HepG2 (cell line): ENCODE measurements at regions not wholly inside any gene's neighbourhood (a gene's known extent, or its start where the extent isn't known, plus 50 kb on each side); places are given as distances from the start of the nearest gene placed in this dataset.

Source experiments
- ATAC-seq: fragments of 200-7000 bp; cut with Tn5 transposase; 3 replicates; pipeline ENCODE4 v1.9.1; 2020; ENCODE audit warnings: mild to moderate bottlenecking, moderate library complexity
- BruUV-seq: library from RNA; stranded (reverse); fragments of 400-500 nt; replicated peaks from 2 replicates; lab custom pipeline; 2021; lab: Mats Ljungman, UMichigan
- CTCF ChIA-PET: fragments of 300-600 bp; formaldehyde crosslinking; extraction: SDS; loops from one replicate; lab custom pipeline; 2021; ENCODE audit warnings: low total read pairs, inconsistent platforms, low intra/inter-chr PET ratio; lab: Yijun Ruan, JAX
- POLR2A ChIA-PET: fragments of 350-600 bp; sonication (Branson Sonifier 250); formaldehyde crosslinking; loops from one replicate; lab custom pipeline; 2020; ENCODE audit warnings: antibody characterized with exemption, inconsistent platforms; lab: Yijun Ruan, JAX
- DNase-seq: peaks from one replicate; pipeline ENCODE4 v3.0.0-alpha.2; 2015; ENCODE audit warnings: low spot score
- FAIRE-seq: peaks from 3 replicates; lab custom pipeline; 2011; peaks lifted over from hg19 to GRCh38; lab: Jason Lieb, UNC
- H2AFZ ChIP-seq: one replicate; pipeline ENCODE4 v1.6.1; 2011; ENCODE audit warnings: low read length, inconsistent platforms
- H3K27ac ChIP-seq: fragments of 300-600 bp; 3 replicates; pipeline ENCODE4 v1.8.0; 2011; ENCODE audit warnings: mixed run types, mild to moderate bottlenecking, mixed read lengths, low read length, inconsistent platforms; ENCODE audit not compliant: insufficient read depth; ENCODE audit errors: extremely low read length
- H3K27me3 ChIP-seq, 2 experiments: fragments of 200-600 bp in 1 of 2; 2 replicates in 1 of 2; 3 replicates in 1 of 2; pipeline versions ENCODE4 v1.6.0 to v1.8.0; 2011; ENCODE audit warnings: low read length in 2 of 2, mild to moderate bottlenecking in 2 of 2, moderate library complexity in 2 of 2, inconsistent platforms in 1 of 2; ENCODE audit not compliant: insufficient read depth in 2 of 2, control insufficient read depth in 1 of 2
- H3K36me3 ChIP-seq, 2 experiments: fragments of 200-600 bp in 1 of 2; replicated peaks in 1 of 2; 2 replicates in 1 of 2; 3 replicates in 1 of 2; pipeline versions ENCODE4 v1.5.1 to v1.8.0; 2011; ENCODE audit warnings: low read length in 2 of 2, inconsistent platforms in 1 of 2; ENCODE audit not compliant: insufficient read depth in 2 of 2, control insufficient read depth in 1 of 2
- H3K4me1 ChIP-seq: 2 replicates; pipeline ENCODE4 v1.5.1; 2012; ENCODE audit warnings: low read length, inconsistent platforms; ENCODE audit not compliant: insufficient read depth
- H3K4me2 ChIP-seq: 2 replicates; pipeline ENCODE4 v1.6.0; 2011; ENCODE audit warnings: low read depth, low read length, inconsistent platforms
- H3K4me3 ChIP-seq, 3 experiments: fragments of 200-600 bp in 1 of 3; sonication (generic), shearing (Covaris generic) in 1 of 3; replicated peaks in 1 of 3; 2 replicates each; pipeline ENCODE4 v1.5.1; 2011 to 2016; ENCODE audit warnings: low read length in 3 of 3, inconsistent platforms in 2 of 3, low read depth in 2 of 3, mild to moderate bottlenecking in 2 of 3, control low read depth in 1 of 3, mixed read lengths in 1 of 3; ENCODE audit not compliant: insufficient read depth in 1 of 3
- H3K79me2 ChIP-seq: one replicate; pipeline ENCODE4 v1.6.1; 2011; ENCODE audit warnings: low read length, inconsistent platforms; ENCODE audit not compliant: insufficient read depth
- H3K9ac ChIP-seq: 2 replicates; pipeline ENCODE4 v1.6.0; 2011; ENCODE audit warnings: mild to moderate bottlenecking, low read depth, low read length, inconsistent platforms; ENCODE audit not compliant: insufficient read depth
- H3K9me3 ChIP-seq: 2 replicates; pipeline ENCODE4 v1.5.1; 2012; ENCODE audit warnings: mild to moderate bottlenecking, low read length
- H4K20me1 ChIP-seq: 2 replicates; pipeline ENCODE4 v1.6.0; 2011; ENCODE audit warnings: inconsistent platforms, mild to moderate bottlenecking, low read length, moderate library complexity; ENCODE audit not compliant: insufficient read depth
- CHD4 ChIP-seq: fragments of 200-600 bp; sonication (generic); IDR thresholded peaks from 2 replicates; pipeline ENCODE4 v1.7.0; 2017; ENCODE audit warnings: mild to moderate bottlenecking, low read length, borderline replicate concordance
- EP300 ChIP-seq, 3 experiments: sonication (generic) in 1 of 3; formaldehyde crosslinking in 1 of 3; IDR thresholded peaks; 2 replicates each; pipeline versions ENCODE4 v1.5.1 to v1.6.1; 2011 to 2020; ENCODE audit warnings: low read depth in 2 of 3, low read length in 2 of 3, borderline replicate concordance in 1 of 3, improper control_type of control experiment in 1 of 3, mild to moderate bottlenecking in 1 of 3, missing genetic modification reagents in 1 of 3, moderate library complexity in 1 of 3
- FOXA1 ChIP-seq, 2 experiments: fragments of 450-650 bp in 1 of 2; sonication (generic) in 1 of 2; formaldehyde crosslinking in 1 of 2; IDR thresholded peaks; 2 replicates each; pipeline versions ENCODE4 v1.4.0 to v1.6.1; 2016 to 2020; ENCODE audit warnings: missing genetic modification reagents in 1 of 2
- FOXP1 ChIP-seq, 2 experiments: fragments of 450-650 bp in 1 of 2; IDR thresholded peaks; 2 replicates each; pipeline ENCODE4 v1.6.1; 2017 to 2018; ENCODE audit warnings: antibody characterized with exemption in 1 of 2
- IKZF1 ChIP-seq: fragments of 450-650 bp; IDR thresholded peaks from 2 replicates; pipeline ENCODE4 v1.7.1; 2016
- MAFF ChIP-seq: IDR thresholded peaks from 2 replicates; pipeline ENCODE4 v1.6.1; 2011; ENCODE audit warnings: low read depth, low read length, improper control_type of control experiment
- MAFK ChIP-seq, 2 experiments: IDR thresholded peaks in 1 of 2; conservative IDR thresholded peaks in 1 of 2; 2 replicates each; pipeline ENCODE4 v1.6.1; 2011; ENCODE audit warnings: improper control_type of control experiment in 2 of 2, low read length in 2 of 2
- MNT ChIP-seq: fragments of 450-650 bp; IDR thresholded peaks from 2 replicates; pipeline ENCODE4 v1.6.1; 2016
- NBN ChIP-seq: fragments of 450-650 bp; conservative IDR thresholded peaks from 2 replicates; pipeline ENCODE4 v1.6.1; 2017
- PHF20 ChIP-seq: sonication (generic); formaldehyde crosslinking; IDR thresholded peaks from 2 replicates; pipeline ENCODE4 v1.5.0; 2020; ENCODE audit warnings: mild to moderate bottlenecking, missing genetic modification reagents
- PLRG1 ChIP-seq: fragments of 450-650 bp; conservative IDR thresholded peaks from 2 replicates; pipeline ENCODE4 v1.6.1; 2016
- ZBTB7B ChIP-seq: sonication (generic); formaldehyde crosslinking; IDR thresholded peaks from 2 replicates; pipeline ENCODE4 v1.4.0; 2020; ENCODE audit warnings: missing genetic modification reagents
- ZNF138 ChIP-seq: sonication (generic); formaldehyde crosslinking; IDR thresholded peaks from 2 replicates; pipeline ENCODE4 v1.5.0; 2020; ENCODE audit warnings: mild to moderate bottlenecking, low read depth, missing genetic modification reagents
- ZNF207 ChIP-seq: fragments of 450-650 bp; IDR thresholded peaks from 2 replicates; pipeline ENCODE4 v1.6.1; 2016; ENCODE audit warnings: antibody characterized with exemption, borderline replicate concordance
- ZNF607 ChIP-seq: sonication (generic); formaldehyde crosslinking; IDR thresholded peaks from 2 replicates; pipeline ENCODE4 v1.5.1; 2020; ENCODE audit warnings: missing genetic modification reagents, mild to moderate bottlenecking, borderline replicate concordance
- WGBS: methylation state at CpG from one replicate; pipeline ENCODE4 v1.1.6; 2017; ENCODE audit warnings: low lambda C conversion rate; 5-methylcytosine and 5-hydroxymethylcytosine counted together
- in situ Hi-C: cut with HindIII; loops from 2 replicates; pipeline ENCODE4 v1.10.0; 2017; ENCODE audit warnings: low pct_unique_long_range_greater_than_20kb; ENCODE audit not compliant: extremely low pct_ligation_motif_present
- intact Hi-C: fragments of 100-400 bp; cut with micrococcal nuclease; formaldehyde crosslinking; loops from one replicate; pipeline ENCODE4 v1.10.0; 2022; ENCODE audit not compliant: unreplicated experiment
- TF ChIP-seq, protein P1 (sequence below): sonication (generic); formaldehyde crosslinking; IDR thresholded peaks from 2 replicates; pipeline ENCODE4 v1.8.0; 2022; ENCODE audit warnings: mild to moderate bottlenecking, missing genetic modification reagents

DNA sequence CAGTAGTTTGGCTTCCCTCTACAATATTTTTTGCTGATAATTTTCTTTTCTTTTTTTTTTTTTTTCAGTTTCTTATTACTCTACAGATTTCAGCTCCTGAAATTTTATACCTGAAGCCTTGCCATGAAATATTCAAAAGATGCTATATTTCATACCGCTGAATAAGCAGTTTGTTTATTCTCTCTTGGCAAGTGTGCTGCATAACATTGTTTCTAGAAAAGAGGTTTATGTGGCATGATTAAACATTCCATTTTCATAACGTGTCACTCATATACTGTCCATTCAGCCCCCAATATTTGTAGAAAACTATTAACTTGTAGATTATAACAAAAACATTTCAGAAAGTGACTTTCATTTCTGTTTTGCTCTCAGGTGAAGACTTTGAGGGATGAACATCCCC lies 174.4 kb upstream of the NOX3 start:
- no peak for FAIRE-seq
- H3K9me3 ChIP-seq: no peaks in the 10 kb centered on the region
- no peak overlapping the region for H3K4me2 ChIP-seq
- H3K36me3 ChIP-seq: no peaks in the 10 kb centered on the region
- in situ Hi-C loops (no loop called here), intact Hi-C loops (no loop called here)
- POLR2A ChIA-PET: no interaction called here
- H3K79me2 ChIP-seq: no peaks in the 10 kb centered on the region
- CTCF ChIA-PET: no interaction called here
- no peak overlapping the region for H3K27ac ChIP-seq
- BruUV-seq: no TSS peak
- peaks cover 0 to 11% of the 10 kb centered on the region in 2 experiments; a peak in 1 of 5 replicates for H3K27me3 ChIP-seq
- no peak overlapping the region for H3K4me3 ChIP-seq
- H3K4me1 ChIP-seq: no peaks in the 10 kb centered on the region
- H4K20me1 ChIP-seq: no peaks in the 10 kb centered on the region
- no peak for DNase-seq
- 11% methylated on average over 2 of the region's 2 CpGs for WGBS
- H2AFZ ChIP-seq: no peak overlapping the region
- ATAC-seq: no peak
- no peak overlapping the region for H3K9ac ChIP-seq
- TF ChIP-seq ZBTB7B (CRISPR knock-in tag) (no peak), MAFF (peak; percentile 31; the same call in 1 of the 2 replicates), MAFK (conservative IDR thresholded peaks at IDR 0.05 in 1 of 2, IDR thresholded peaks at IDR 0.05 in 1 of 2; ENCODE audit: low read length in 2 of 2) (peak; percentile 15 to 58; a peak in 2 of 4 replicates), ZNF607 (CRISPR knock-in tag) (no peak)
- TF ChIP-seq, protein P1, sequence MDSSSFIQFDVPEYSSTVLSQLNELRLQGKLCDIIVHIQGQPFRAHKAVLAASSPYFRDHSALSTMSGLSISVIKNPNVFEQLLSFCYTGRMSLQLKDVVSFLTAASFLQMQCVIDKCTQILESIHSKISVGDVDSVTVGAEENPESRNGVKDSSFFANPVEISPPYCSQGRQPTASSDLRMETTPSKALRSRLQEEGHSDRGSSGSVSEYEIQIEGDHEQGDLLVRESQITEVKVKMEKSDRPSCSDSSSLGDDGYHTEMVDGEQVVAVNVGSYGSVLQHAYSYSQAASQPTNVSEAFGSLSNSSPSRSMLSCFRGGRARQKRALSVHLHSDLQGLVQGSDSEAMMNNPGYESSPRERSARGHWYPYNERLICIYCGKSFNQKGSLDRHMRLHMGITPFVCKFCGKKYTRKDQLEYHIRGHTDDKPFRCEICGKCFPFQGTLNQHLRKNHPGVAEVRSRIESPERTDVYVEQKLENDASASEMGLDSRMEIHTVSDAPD (CRISPR knock-in tag): no peak

DNA sequence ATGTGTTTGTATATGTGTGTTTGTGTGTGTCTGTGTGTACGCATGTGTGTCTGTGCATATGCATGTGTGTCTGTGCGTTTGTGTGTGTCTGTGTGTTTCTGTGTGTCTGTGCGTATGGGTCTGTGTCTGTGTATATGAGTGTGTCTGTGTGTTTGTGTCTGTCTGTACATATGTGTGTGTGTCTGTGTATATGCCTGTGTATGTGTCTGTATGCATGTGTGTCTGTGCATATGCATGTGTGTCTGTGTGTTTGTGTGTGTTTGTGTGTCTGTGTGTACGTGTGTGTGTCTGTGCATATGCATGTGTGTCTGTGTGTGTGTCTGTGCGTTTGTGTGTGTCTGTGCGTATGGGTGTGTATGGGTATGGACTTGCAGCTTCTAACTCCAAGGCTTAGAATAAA lies 174.0 kb upstream of the NOX3 start:
- no peaks in the 10 kb centered on the region for H3K79me2 ChIP-seq
- H3K36me3 ChIP-seq: no peaks in the 10 kb centered on the region
- no TSS peak for BruUV-seq
- no peak for ATAC-seq
- in situ Hi-C loops: no loop called here
- H3K4me1 ChIP-seq: no peaks in the 10 kb centered on the region
- H3K27ac ChIP-seq: no peak overlapping the region
- no peak overlapping the region for H2AFZ ChIP-seq
- H3K4me2 ChIP-seq: no peak overlapping the region
- POLR2A ChIA-PET: no interaction called here
- H3K4me3 ChIP-seq: no peak overlapping the region
- no peak overlapping the region for H3K9ac ChIP-seq
- no peaks in the 10 kb centered on the region for H3K9me3 ChIP-seq
- WGBS: 22% methylated on average over 6 of the region's 6 CpGs
- H4K20me1 ChIP-seq: no peaks in the 10 kb centered on the region
- DNase-seq: no peak
- peak; percentile 26 for FAIRE-seq
- intact Hi-C loops: no loop called here
- peak; percentile 81; the same call in 1 of the 2 replicates for TF ChIP-seq ZNF207
- peak; percentile 88; the same call in 1 of the 2 replicates for TF ChIP-seq NBN
- TF ChIP-seq IKZF1: 0 out of 2 replicates have a peak, but pooled peaks have one; percentile 66
- peak; percentile 30; the same call in 1 of the 2 replicates for TF ChIP-seq FOXP1 (IDR thresholded peaks at IDR 0.05)
- TF ChIP-seq FOXP1 (CRISPR knock-in tag; IDR thresholded peaks at IDR 0.05): no peak
- peak; percentile 84 for TF ChIP-seq MNT
- peak; percentile 62; the same call in 1 of the 2 replicates for TF ChIP-seq FOXA1 (IDR thresholded peaks at IDR 0.05)
- TF ChIP-seq FOXA1 (CRISPR knock-in tag; IDR thresholded peaks at IDR 0.05): no peak
- TF ChIP-seq PLRG1: 0 out of 2 replicates have a peak, but pooled peaks have one; percentile 66
- TF ChIP-seq ZNF138: no peak
- no peak for TF ChIP-seq CHD4
- no peak for TF ChIP-seq PHF20
- no peak for TF ChIP-seq EP300 (IDR thresholded peaks at IDR 0.05; ENCODE audit: low read depth in 2 of 2, low read length in 2 of 2)
- no peak for TF ChIP-seq EP300 (CRISPR knock-in tag; IDR thresholded peaks at IDR 0.05; ENCODE audit: borderline replicate concordance)
- H3K27me3 ChIP-seq: peaks cover 0 to 11% of the 10 kb centered on the region in 2 experiments; a peak in 1 of 5 replicates
- CTCF ChIA-PET: no interaction called here
